Coronary artery (tissue), 2 donors: ENCODE measurements at regions not wholly inside any gene's neighbourhood (a gene's known extent, or its start where the extent isn't known, plus 50 kb on each side); places are given as distances from the start of the nearest gene placed in this dataset.
"Not testable (repeated sequence)": the region's sequence is repeated elsewhere in the genome, so short reads cannot be mapped to it uniquely, and the experiment has no call there.

Source experiments
- DNase-seq: peaks from one replicate; pipeline ENCODE4 v3.0.0-alpha.2; 2017; ENCODE audit warnings: low spot score
- H3K27ac ChIP-seq, 2 donors: fragments of 200-600 bp; sonication (generic); one replicate each; pipeline ENCODE4 v1.5.1; 2016 to 2019
- H3K4me3 ChIP-seq: fragments of 200-600 bp; sonication (generic); 2 replicates; pipeline ENCODE4 v1.5.1; 2016; ENCODE audit warnings: mild to moderate bottlenecking, moderate library complexity
- CTCF ChIP-seq: fragments of 200-600 bp; sonication (generic); IDR thresholded peaks from one replicate; pipeline ENCODE4 v1.5.1; 2019; ENCODE audit warnings: antibody characterized with exemption

- DNase-seq = no peak
- no peak overlapping the region for H3K27ac ChIP-seq
- H3K4me3 ChIP-seq = no peak overlapping the region
- no peak for TF ChIP-seq CTCF
Measured at GRCh38 chr15:85280203-85280602, 100.2 kb upstream of the AKAP13 start.

GRCh38 chr15:85281293-85281882 is 99.0 kb upstream of the AKAP13 start:
- DNase-seq = no peak
- H3K27ac ChIP-seq = no peak overlapping the region
- H3K4me3 ChIP-seq = no peak overlapping the region
- TF ChIP-seq CTCF = no peak

- Histone ChIP-seq H3K27ac (no peak overlapping the region), H3K4me3 (no peak overlapping the region)
- DNase-seq = no peak
- no peak for TF ChIP-seq CTCF
Measured at GRCh38 chr15:85282504-85283115, 97.8 kb upstream of the AKAP13 start.

GRCh38 chr15:85283815-85284214 is 96.6 kb upstream of the AKAP13 start:
- not testable (repeated sequence) for DNase-seq, H3K27ac ChIP-seq, H3K4me3 ChIP-seq

- no peak overlapping the region for H3K4me3 ChIP-seq
- no peak overlapping the region for H3K27ac ChIP-seq
- DNase-seq = no peak
- no peak for TF ChIP-seq CTCF
Measured at GRCh38 chr15:85284497-85284896, 95.9 kb upstream of the AKAP13 start.

DNA sequence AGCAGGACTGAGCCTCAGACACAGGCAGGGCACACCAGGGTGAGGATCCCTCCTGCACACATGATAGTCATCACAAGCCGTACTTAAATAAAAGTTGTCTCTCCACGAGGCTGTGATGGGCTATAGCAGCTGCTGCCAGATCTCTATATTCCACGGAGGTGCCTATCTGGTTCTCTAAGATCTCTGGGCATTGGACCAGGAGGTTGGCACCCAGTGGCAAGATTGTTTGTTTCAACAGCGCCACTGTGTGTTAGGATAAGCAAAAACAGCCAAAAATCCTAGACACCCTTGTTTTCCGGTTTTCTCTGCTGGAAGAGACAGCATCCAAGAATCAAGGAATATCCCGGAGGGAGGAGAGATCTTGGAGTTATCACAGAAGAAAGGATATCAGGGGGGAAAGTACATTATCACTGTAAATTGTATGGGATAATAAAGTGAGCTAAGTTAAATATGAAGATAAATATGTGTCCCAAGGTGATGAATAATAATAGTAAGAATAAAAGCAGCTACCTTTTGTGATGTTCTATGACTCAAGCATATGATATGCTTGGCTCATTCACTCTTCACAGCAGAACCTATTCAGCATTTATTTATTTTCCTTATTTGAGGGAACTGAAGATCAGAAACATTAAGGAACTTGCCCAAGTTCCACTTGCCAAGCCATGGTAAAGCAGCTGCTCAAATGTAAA is 90.6 kb upstream of the AKAP13 start:
- DNase-seq = no peak
- Histone ChIP-seq H3K4me3 (no peak overlapping the region), H3K27ac (no peak overlapping the region)
- peak; percentile 35 for TF ChIP-seq CTCF

GRCh38 chr15:85292583-85292982 is 87.8 kb upstream of the AKAP13 start:
- not testable (repeated sequence) for DNase-seq, H3K27ac ChIP-seq, H3K4me3 ChIP-seq
